G401 (cell line): ENCODE measurements at regions not wholly inside any gene's neighbourhood (a gene's known extent, or its start where the extent isn't known, plus 50 kb on each side); places are given as distances from the start of the nearest gene placed in this dataset.
"Not testable (repeated sequence)": the region's sequence is repeated elsewhere in the genome, so short reads cannot be mapped to it uniquely, and the experiment has no call there.

Source experiments
- DNase-seq: peaks from one replicate; pipeline ENCODE4 v3.0.0-alpha.2; 2015; ENCODE audit warnings: low spot score
- in situ Hi-C: cut with HindIII; loops from 2 replicates; pipeline ENCODE4 v1.10.0; 2016; ENCODE audit warnings: low sequenced_read_pairs, mixed read lengths

- DNase-seq = no peak
Observed at GRCh38 chr2:64246962-64247361, 102.7 kb upstream of the PELI1 start.

GRCh38 chr2:64249426-64249825 is 105.2 kb upstream of the PELI1 start:
- in situ Hi-C loops = no loop called here
- DNase-seq = no peak

More at GRCh38 chr2:64246962-64247361, 102.7 kb upstream of the PELI1 start:
- in situ Hi-C loops = no loop called here

- in situ Hi-C loops = no loop called here
Observed at GRCh38 chr2:64250063-64250462, 105.8 kb upstream of the PELI1 start.

GRCh38 chr2:64250751-64251423 is 106.7 kb upstream of the PELI1 start:
- in situ Hi-C loops = no loop called here
- peak; percentile 96 for DNase-seq

More at GRCh38 chr2:64250063-64250462, 105.8 kb upstream of the PELI1 start:
- DNase-seq = peak; percentile 25

- peak; percentile 29 for DNase-seq
- in situ Hi-C loops = no loop called here
Observed at GRCh38 chr2:64251497-64252250, 107.5 kb upstream of the PELI1 start.

GRCh38 chr2:64252251-64252978 is 108.2 kb upstream of the PELI1 start:
- in situ Hi-C loops, DNase-seq: not testable (repeated sequence)

GRCh38 chr2:64253421-64253820 is 109.2 kb upstream of the PELI1 start:
- DNase-seq, in situ Hi-C loops: not testable (repeated sequence)

- no peak for DNase-seq
- in situ Hi-C loops = no loop called here
Observed at GRCh38 chr2:64258566-64258965, 114.3 kb upstream of the PELI1 start.

GRCh38 chr2:64259312-64259711 is 115.1 kb upstream of the PELI1 start:
- in situ Hi-C loops = no loop called here
- no peak for DNase-seq

- no peak for DNase-seq
- in situ Hi-C loops = no loop called here
Observed at GRCh38 chr2:64260093-64260803, 116.0 kb upstream of the PELI1 start.

- no peak for DNase-seq
- in situ Hi-C loops = no loop called here
Observed at GRCh38 chr2:64260817-64261216, 116.6 kb upstream of the PELI1 start.

- in situ Hi-C loops = no loop called here
- DNase-seq = no peak
Observed at GRCh38 chr2:64262071-64262470, 117.9 kb upstream of the PELI1 start.

- DNase-seq = no peak
- in situ Hi-C loops = no loop called here
Observed at GRCh38 chr2:64262816-64263215, 118.6 kb upstream of the PELI1 start.

- in situ Hi-C loops = no loop called here
- DNase-seq = no peak
Observed at GRCh38 chr2:64263315-64263714, 119.1 kb upstream of the PELI1 start.

- no peak for DNase-seq
- in situ Hi-C loops = no loop called here
Observed at GRCh38 chr2:64267699-64268098, 123.5 kb upstream of the PELI1 start.

GRCh38 chr2:64268330-64269048 is 124.3 kb upstream of the PELI1 start:
- no peak for DNase-seq
- in situ Hi-C loops = no loop called here

GRCh38 chr2:64273524-64274398 is 129.5 kb upstream of the PELI1 start:
- DNase-seq = peak; percentile 76
- in situ Hi-C loops = no loop called here
